Peyer's patch (tissue), 4 donors: ENCODE measurements at regions not wholly inside any gene's neighbourhood (a gene's known extent, or its start where the extent isn't known, plus 50 kb on each side); places are given as distances from the start of the nearest gene placed in this dataset.

Source experiments
- CTCF ChIP-seq, 6 experiments: fragments of 450-650 bp in 4 of 6; fragments of 200-600 bp in 2 of 6; sonication (generic) in 1 of 6; IDR thresholded peaks; one replicate each; pipeline ENCODE4 v1.5.1; 2017 to 2019; ENCODE audit warnings: antibody characterized with exemption in 6 of 6, mild to moderate bottlenecking in 3 of 6, moderate library complexity in 1 of 6
- POLR2A ChIP-seq, 2 donors: fragments of 450-650 bp; IDR thresholded peaks; one replicate each; pipeline ENCODE4 v1.5.1; 2017; ENCODE audit warnings: antibody characterized with exemption in 2 of 2, mild to moderate bottlenecking in 2 of 2, moderate library complexity in 2 of 2

- TF ChIP-seq CTCF (IDR thresholded peaks at IDR 0.05) (no peak), POLR2A (IDR thresholded peaks at IDR 0.05) (no peak)
Measured at GRCh38 chr6:143621876-143622605, 55.7 kb upstream of the PHACTR2 start.
